NCI-H2196 (cell line): ENCODE measurements at regions not wholly inside any gene's neighbourhood (a gene's known extent, or its start where the extent isn't known, plus 50 kb on each side); places are given as distances from the start of the nearest gene placed in this dataset.
A peak's percentile ranks its signal among the peaks of the same experiment; 100 is the strongest.

ENCODE experiments used
- DNase-seq: peaks from one replicate; lab custom pipeline; 2025; ENCODE audit not compliant: unreplicated experiment; lab: John Stamatoyannopoulos, UW

- no peak for DNase-seq
Measured at GRCh38 chrX:45788315-45788714, 587.6 kb upstream of the DIPK2B start.

GRCh38 chrX:45784590-45784989 lies 583.9 kb upstream of the DIPK2B start:
- no peak for DNase-seq

- DNase-seq: no peak
Measured at GRCh38 chrX:45783002-45783401, 582.3 kb upstream of the DIPK2B start.

GRCh38 chrX:45781901-45782553 lies 581.4 kb upstream of the DIPK2B start:
- peak; percentile 25 for DNase-seq

- DNase-seq: no peak
Measured at GRCh38 chrX:45778616-45779015, 577.9 kb upstream of the DIPK2B start.

GRCh38 chrX:45777366-45777765 lies 576.7 kb upstream of the DIPK2B start:
- no peak for DNase-seq

GRCh38 chrX:45775468-45775867 lies 574.8 kb upstream of the DIPK2B start:
- no peak for DNase-seq

GRCh38 chrX:45774961-45775360 lies 574.3 kb upstream of the DIPK2B start:
- DNase-seq: no peak

DNA sequence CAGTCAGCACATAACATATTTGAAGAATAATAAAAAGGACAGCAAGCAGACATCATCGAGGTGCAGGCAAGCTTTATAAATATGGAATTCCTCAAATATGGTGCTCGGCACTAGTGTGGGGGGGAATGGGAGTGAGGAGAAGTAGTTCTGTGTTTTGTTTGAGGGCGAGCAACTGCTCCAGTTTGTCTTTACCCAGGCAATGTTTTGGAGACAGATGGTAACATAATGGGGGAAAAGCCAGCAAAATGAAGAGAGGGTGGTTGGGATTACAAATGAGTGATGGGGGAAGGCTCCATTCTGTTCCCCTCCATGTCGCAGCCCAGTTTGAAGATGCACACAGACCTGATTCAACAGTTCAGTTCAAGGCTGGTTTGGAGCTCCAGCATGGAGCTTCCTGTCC lies 572.9 kb upstream of the DIPK2B start:
- DNase-seq: no peak

- DNase-seq: no peak
Measured at GRCh38 chrX:45771560-45772340, 571.1 kb upstream of the DIPK2B start.

GRCh38 chrX:45771114-45771513 lies 570.4 kb upstream of the DIPK2B start:
- DNase-seq: no peak

DNA sequence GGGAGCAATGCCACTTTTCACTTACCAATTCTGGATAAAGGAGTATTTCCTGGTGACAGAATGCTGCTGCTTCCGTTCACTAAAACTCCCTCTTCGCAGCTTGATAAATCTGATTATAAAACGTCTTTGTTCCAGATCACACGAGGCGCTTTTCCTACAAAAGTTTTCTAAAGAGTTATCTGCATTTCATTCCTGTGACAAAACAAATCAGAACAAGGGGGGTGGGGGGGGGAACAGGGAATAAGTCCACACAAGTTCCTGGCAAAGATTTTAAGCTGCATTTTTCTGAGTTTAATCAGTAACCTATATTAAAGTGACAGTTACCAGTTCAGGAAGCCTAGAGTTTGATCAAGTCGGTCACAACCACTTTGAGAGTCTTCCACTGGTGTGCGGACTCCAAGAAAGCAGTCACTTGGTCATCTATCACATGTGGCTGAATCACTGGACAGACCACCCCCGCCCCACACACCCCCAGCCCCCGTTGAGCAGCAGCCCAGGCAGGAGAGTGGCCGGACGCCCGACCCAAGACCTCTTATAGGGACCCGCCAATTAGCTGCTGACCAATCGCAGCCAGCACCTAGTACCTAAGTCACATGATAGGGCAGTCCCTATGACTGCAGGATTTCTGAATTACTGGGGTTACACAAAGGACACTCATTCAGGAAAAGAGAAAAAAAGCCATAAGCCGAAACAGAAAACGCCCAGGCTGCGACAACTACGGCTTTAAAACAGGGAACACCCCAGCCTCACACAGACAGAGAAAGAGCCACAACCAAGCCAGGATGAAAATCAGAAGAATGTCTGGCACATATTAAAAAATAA lies 569.3 kb upstream of the DIPK2B start:
- no peak for DNase-seq

GRCh38 chrX:45768666-45769236 lies 568.1 kb upstream of the DIPK2B start:
- DNase-seq: no peak

DNA sequence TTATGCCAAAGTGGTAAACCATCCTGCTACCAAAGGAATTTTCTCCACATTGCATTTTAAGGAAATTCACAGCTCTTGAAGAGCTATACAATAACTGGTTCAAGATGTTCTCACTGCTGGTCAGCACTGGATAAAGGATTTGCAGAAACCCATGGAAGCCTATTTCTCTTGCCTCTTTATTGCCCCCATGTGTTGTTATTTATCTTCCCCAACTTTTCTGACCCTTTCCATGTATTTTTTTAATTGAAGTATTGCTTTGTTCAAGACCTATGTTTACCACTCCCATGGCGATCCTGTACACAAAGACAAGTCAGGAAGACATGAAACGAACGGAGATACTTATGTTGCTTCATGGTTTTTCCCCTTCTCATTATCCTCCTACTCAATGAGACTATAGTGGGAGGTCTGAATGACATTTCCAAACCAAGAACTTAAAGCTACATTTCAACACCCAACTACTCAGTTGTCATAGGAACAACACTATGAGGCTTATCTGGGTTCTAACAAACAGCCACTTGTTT lies 566.4 kb upstream of the DIPK2B start:
- DNase-seq: no peak

DNA sequence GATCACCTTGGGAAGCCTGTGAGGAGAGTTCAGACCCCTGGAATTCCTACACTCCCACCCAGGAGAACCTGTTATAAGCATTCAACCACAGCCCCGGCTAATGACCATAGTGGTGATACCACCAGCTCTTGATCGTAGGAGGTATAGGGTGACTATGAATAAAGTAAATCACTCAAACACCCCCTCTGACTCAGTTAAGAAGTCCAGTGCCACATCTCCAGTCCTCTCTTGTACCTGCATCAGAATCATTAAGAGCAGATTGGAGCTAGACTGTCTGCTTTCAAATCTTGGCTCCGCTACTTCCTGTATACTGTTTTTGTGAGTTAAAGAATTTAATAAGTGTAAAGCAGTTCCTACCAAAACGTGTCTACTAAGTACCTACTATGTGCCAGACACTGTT lies 565.1 kb upstream of the DIPK2B start:
- no peak for DNase-seq

GRCh38 chrX:45765281-45765680 lies 564.6 kb upstream of the DIPK2B start:
- DNase-seq: no peak

- DNase-seq: no peak
Measured at GRCh38 chrX:45762699-45763647, 562.3 kb upstream of the DIPK2B start.

GRCh38 chrX:45761920-45762319 lies 561.2 kb upstream of the DIPK2B start:
- DNase-seq: no peak

DNA sequence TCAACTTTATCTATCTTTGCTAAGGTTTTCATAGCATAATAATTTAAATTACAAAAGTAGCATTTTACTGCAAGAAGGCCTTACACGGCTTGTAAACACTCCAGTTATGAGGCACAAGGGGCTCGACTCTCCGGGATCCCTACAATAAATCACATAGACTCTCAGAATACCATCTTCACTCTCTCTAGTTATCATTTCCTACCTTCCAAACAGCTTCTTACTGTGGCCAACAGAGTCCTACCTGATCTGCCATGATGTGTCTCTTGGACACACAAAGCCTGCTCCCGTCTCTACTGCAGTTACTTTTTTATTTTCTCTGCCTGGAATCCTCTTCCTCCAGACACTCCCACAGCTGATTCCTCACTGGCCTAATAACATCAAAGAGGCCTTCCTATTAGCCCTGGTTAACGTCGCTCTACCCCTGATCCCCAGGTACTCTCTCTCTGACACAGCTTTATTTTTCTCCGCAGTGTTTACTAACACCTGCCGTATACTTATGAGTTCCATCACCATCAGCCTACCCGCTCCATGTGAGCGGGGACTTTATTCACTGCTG lies 559.6 kb upstream of the DIPK2B start:
- DNase-seq: no peak
